ENCODE measurements at regions not wholly inside any gene's neighbourhood (a gene's known extent, or its start where the extent isn't known, plus 50 kb on each side); places are given as distances from the start of the nearest gene placed in this dataset.

- TF ChIP-seq, protein P1, sequence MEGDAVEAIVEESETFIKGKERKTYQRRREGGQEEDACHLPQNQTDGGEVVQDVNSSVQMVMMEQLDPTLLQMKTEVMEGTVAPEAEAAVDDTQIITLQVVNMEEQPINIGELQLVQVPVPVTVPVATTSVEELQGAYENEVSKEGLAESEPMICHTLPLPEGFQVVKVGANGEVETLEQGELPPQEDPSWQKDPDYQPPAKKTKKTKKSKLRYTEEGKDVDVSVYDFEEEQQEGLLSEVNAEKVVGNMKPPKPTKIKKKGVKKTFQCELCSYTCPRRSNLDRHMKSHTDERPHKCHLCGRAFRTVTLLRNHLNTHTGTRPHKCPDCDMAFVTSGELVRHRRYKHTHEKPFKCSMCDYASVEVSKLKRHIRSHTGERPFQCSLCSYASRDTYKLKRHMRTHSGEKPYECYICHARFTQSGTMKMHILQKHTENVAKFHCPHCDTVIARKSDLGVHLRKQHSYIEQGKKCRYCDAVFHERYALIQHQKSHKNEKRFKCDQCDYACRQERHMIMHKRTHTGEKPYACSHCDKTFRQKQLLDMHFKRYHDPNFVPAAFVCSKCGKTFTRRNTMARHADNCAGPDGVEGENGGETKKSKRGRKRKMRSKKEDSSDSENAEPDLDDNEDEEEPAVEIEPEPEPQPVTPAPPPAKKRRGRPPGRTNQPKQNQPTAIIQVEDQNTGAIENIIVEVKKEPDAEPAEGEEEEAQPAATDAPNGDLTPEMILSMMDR (IDR thresholded peaks at IDR 0.05 in 8 of 11, conservative IDR thresholded peaks at IDR 0.05 in 3 of 11), result no peak
- TF ChIP-seq POLR2AphosphoS5 (IDR thresholded peaks at IDR 0.05) (no peak), POLR2A (IDR thresholded peaks at IDR 0.05) (no peak)
These were observed 410.8 kb downstream of the CETN3 start for GRCh38 chr5:89998519-89999305.

All from spleen (tissue), 7 donors.